ENCODE measurements at regions not wholly inside any gene's neighbourhood (a gene's known extent, or its start where the extent isn't known, plus 50 kb on each side); places are given as distances from the start of the nearest gene placed in this dataset.
A peak's percentile ranks its signal among the peaks of the same experiment; 100 is the strongest.

- intact Hi-C loops (cut with DNase I): no loop called here
- DNase-seq (ENCODE audit: low spot score): no peak
Observed at GRCh38 chr3:103372031-103372430, 937.2 kb downstream of the ZPLD1 start.

DNA sequence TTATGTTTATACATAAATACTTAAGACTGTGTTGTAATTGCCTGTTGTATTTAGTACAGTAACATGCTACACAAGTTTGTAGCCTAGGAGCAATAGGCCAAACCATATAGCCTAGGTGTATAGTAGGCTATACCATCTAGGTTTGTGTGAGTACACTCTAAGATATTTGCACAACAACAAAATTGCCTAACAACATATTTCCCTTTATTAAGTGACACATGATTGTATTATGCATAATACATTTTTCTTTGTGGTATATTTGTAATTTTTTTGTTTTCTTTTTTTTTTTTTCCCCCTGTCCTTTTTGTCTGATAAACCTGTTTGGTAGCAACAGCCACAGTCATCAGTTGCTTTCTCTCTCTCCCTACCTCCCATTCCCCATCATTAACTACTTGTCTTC lies 945.6 kb downstream of the ZPLD1 start:
- DNase-seq (ENCODE audit: low spot score): no peak
- intact Hi-C loops (cut with DNase I): no loop called here

DNA sequence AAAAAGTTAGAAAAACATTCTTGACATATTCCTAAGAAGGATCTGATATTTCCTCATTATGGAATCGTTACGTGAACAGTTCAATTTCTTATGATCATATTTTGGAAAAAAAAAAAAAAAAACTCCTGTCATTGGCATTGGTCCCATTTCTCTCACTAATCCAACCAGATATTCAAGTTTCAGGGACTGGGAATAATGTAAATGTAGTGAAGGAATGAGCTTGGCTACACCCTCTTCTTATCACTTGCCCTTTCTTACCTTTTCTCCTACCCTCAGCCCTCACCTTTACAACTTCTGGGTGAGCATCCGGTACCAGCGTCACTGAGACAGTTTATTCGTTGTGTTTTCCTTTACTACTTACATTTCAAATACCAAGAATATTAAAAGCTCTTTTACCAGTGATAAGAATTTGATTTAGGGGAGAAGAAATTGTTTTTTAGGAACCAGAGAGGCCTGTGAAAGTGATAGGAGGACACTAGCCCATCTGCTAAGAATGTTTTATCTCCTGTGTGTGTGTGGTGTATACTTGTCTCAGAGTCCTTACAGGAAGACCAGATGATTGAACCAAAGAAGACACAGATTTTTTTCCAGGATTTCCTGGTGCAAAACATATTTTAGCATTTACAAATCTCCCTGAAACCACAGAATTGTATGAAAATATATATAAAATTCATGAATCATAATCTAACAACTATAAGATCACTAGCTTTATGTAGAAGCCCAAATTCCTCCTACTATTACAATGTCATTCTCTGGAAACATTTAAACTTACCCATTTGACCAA lies 946.7 kb downstream of the ZPLD1 start:
- intact Hi-C loops (cut with DNase I): no loop called here

GRCh38 chr3:103385961-103386656 lies 951.3 kb downstream of the ZPLD1 start:
- no peak for DNase-seq (ENCODE audit: low spot score)
- intact Hi-C loops (cut with DNase I): no loop called here

More for the DNA sequence above, 946.7 kb downstream of the ZPLD1 start:
- no peak for DNase-seq (ENCODE audit: low spot score)

- intact Hi-C loops (cut with DNase I): no loop called here
- DNase-seq (ENCODE audit: low spot score): no peak
Observed at GRCh38 chr3:103388214-103388613, 953.4 kb downstream of the ZPLD1 start.

- DNase-seq (ENCODE audit: low spot score): no peak
- intact Hi-C loops (cut with DNase I): no loop called here
Observed at GRCh38 chr3:103389356-103389755, 954.5 kb downstream of the ZPLD1 start.

- DNase-seq (ENCODE audit: low spot score): no peak
- intact Hi-C loops (cut with DNase I): no loop called here
Observed at GRCh38 chr3:103393395-103394186, 958.8 kb downstream of the ZPLD1 start.

- DNase-seq (ENCODE audit: low spot score): no peak
- intact Hi-C loops (cut with DNase I): no loop called here
Observed at GRCh38 chr3:103403191-103403590, 968.4 kb downstream of the ZPLD1 start.

- intact Hi-C loops (cut with DNase I): no loop called here
- DNase-seq (ENCODE audit: low spot score): no peak
Observed at GRCh38 chr3:103406320-103406850, 971.6 kb downstream of the ZPLD1 start.

DNA sequence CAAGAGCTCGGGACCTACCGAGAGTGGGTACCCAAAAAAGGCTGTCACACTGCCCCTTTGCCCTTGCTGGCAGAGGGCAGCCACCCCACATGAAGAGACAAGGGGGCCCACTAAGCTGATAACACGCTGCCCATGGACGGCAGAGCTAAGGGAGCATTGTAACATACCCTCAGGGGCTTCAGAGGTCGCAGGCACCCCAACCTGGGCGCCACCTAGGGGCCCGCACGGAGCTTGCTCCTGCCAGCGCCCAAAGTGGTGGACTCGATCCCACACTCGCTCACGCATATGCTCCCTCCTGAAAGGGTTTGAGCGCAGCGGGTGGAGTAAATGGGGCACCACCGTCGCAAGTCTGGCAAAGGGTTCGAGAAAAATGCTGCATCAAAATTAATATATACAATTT lies 975.4 kb downstream of the ZPLD1 start:
- DNase-seq (ENCODE audit: low spot score): peak; percentile 60
- intact Hi-C loops (cut with DNase I): no loop called here

DNA sequence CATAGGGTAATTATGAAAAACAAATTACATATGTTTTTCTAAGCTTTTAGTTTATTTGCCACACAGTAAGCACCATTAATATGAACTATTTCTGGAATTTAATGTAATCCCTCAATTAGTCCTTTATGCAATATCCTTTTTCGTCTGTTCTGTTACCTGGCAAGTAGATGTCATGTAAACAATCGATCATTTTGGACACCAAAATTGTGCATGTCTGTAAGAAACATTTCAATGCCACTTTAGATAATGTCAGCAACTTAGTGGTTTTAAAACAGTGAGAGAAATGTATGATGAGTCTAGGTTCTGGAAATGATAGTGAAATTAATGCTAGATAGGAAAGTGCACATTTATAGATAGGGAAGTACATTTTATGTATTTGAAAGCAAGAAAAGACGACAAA lies 986.6 kb downstream of the ZPLD1 start:
- DNase-seq (ENCODE audit: low spot score): no peak
- intact Hi-C loops (cut with DNase I): no loop called here

DNA sequence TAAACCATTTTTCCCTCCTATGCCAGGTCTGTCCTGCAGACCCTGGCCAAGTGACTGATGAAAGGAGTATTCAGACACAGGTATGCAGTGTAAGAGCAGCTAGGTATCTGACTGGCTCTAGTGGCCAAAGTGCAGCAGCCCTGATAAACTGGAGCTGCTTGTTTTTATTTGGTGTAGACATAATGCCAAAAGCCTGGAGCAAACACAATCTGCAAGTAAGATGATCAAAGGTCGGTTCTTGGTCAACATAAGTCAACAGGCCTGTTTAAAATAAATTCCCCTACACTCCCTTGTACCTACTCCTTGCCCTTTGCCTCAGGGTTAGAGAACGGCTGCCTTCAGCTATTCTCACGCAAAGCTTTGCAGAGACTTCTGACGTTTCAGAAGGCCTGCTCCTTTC lies 1003.1 kb downstream of the ZPLD1 start:
- intact Hi-C loops (cut with DNase I): no loop called here
- no peak for DNase-seq (ENCODE audit: low spot score)

DNA sequence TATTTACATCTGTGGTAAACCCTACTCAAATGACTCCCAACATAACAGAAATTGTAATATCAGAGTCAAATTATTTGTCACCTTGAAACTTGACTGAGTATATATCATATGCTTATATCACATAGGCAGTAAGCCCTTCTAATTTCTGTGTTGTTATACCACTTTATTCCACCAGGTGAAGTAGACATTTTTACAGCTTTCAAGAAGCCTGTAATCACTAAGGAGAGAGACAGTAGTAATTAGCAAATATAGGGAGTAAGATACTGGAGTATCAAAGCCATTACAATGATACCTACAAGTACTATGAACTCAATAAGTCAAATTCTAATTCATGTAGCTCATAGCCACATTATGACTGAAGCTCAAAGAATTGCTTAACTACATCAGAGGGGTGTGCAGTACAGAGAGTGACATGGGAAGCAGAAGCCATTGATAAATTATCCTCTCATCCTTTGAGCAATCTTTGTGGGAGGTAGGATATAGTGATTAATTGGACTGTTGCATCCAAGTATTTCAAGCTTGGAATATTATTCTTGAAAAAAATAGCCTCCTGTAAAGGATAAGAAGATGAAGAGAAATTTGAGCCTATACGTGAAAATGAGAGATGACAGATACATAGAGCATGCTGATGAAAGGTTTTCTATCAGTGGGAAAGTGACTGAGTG lies 1005.9 kb downstream of the ZPLD1 start:
- DNase-seq (ENCODE audit: low spot score): no peak
- intact Hi-C loops (cut with DNase I): no loop called here

DNA sequence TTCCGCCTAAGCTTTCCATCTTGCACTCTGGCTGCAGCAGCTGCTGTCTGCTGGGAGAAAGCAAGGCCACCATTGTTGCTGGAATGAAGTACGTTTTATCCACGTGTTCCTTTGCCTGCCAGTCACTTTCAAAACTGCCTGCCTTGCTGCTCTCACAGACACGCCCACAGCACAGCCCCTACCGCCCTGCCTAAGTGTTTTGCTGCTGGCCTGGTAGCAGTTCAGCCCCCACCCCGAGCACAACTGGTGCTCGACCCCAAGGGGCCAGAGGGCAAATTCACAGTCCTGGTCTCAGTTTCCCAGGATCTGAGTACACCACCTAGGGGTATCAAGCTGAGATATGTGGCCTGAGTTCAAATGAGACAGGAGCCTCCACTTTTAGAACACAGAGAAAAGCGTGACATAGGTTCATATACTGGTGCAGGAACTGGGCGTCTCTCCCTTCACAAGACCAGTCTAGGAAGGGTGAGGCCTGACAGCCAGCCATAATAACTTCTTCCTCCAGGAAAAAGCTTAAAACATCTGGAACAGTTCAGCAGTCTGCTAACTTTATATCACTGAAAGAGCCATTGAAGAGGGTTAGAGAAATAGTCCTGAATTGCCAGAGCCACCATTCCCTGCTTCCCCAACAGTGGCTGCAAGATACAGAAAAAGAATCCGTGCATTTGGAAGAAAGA lies 1012.3 kb downstream of the ZPLD1 start:
- intact Hi-C loops (cut with DNase I): no loop called here
- DNase-seq (ENCODE audit: low spot score): peak; percentile 58

- intact Hi-C loops (cut with DNase I): no loop called here
- no peak for DNase-seq (ENCODE audit: low spot score)
Observed at GRCh38 chr3:103453152-103453551, 1018.3 kb downstream of the ZPLD1 start.

DNA sequence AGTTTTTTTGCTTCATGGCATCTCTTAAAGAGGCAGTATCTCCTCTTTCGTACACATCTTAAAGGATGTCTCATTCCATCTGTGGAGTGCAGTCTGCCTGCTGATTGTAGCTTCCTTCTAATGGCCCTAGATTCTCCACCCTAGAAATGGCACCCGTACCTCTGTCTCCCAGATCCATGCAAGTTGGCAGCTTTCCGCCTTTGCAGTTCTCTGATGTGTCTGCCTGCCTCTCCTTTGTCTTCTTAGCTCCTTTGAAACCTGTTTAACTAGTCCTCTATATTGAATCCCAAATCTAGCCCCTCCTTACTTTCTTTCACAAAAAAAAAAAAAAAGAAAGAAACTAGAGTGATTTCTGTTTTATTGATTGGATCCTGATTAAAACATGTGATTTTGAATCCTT lies 1025.0 kb downstream of the ZPLD1 start:
- DNase-seq (ENCODE audit: low spot score): no peak
- intact Hi-C loops (cut with DNase I): no loop called here

GRCh38 chr3:103470498-103470897 lies 1035.7 kb downstream of the ZPLD1 start:
- no peak for DNase-seq (ENCODE audit: low spot score)
- intact Hi-C loops (cut with DNase I): no loop called here

- DNase-seq (ENCODE audit: low spot score): no peak
- intact Hi-C loops (cut with DNase I): no loop called here
Observed at GRCh38 chr3:103494011-103494410, 1059.2 kb downstream of the ZPLD1 start.

- intact Hi-C loops (cut with DNase I): no loop called here
- DNase-seq (ENCODE audit: low spot score): no peak
Observed at GRCh38 chr3:103494512-103494911, 1059.7 kb downstream of the ZPLD1 start.
